PC-3 (cell line): ENCODE measurements at regions not wholly inside any gene's neighbourhood (a gene's known extent, or its start where the extent isn't known, plus 50 kb on each side); places are given as distances from the start of the nearest gene placed in this dataset.

Experiments
- ATAC-seq: fragments of 200-7000 bp; cut with Tn5 transposase; 2 replicates; pipeline ENCODE4 v1.9.1; 2020; ENCODE audit warnings: mild to moderate bottlenecking, moderate library complexity
- BruUV-seq: library from RNA; stranded (reverse); fragments of 400-500 nt; replicated peaks from 2 replicates; lab custom pipeline; 2021; lab: Mats Ljungman, UMichigan
- CTCF ChIA-PET: fragments of 300-600 bp; sonication (Branson Sonifier 250); formaldehyde crosslinking; loops from one replicate; lab custom pipeline; 2022; ENCODE audit warnings: antibody characterized with exemption; lab: Charles Lee
- POLR2A ChIA-PET: fragments of 300-600 bp; sonication (Branson Sonifier 250); formaldehyde crosslinking; loops from one replicate; lab custom pipeline; 2022; ENCODE audit warnings: antibody characterized with exemption; ENCODE audit not compliant: unreplicated experiment; lab: Charles Lee
- DNase-seq: peaks from one replicate; pipeline ENCODE4 v3.0.0-alpha.2; 2015
- H2AFZ ChIP-seq: fragments of 300-600 bp; sonication (generic); 2 replicates; pipeline ENCODE4 v1.6.0; 2016; ENCODE audit warnings: antibody characterized with exemption, low read length
- H3F3A ChIP-seq: fragments of 300-600 bp; sonication (generic); one replicate; pipeline ENCODE4 v1.6.0; 2017; ENCODE audit warnings: antibody characterized with exemption, low read length, control low read depth, mild to moderate bottlenecking; ENCODE audit not compliant: unreplicated experiment
- H3K27ac ChIP-seq: fragments of 300-600 bp; sonication (generic); 2 replicates; pipeline ENCODE4 v1.5.1; 2016; ENCODE audit warnings: mild to moderate bottlenecking, low read length
- H3K27me3 ChIP-seq: fragments of 300-600 bp; sonication (generic); 2 replicates; pipeline ENCODE4 v1.6.1; 2016; ENCODE audit warnings: low read length, mixed read lengths
- H3K36me3 ChIP-seq: fragments of 300-600 bp; sonication (generic); 2 replicates; pipeline ENCODE4 v1.6.1; 2016; ENCODE audit warnings: low read depth, mixed run types, low read length, mixed read lengths
- H3K4me1 ChIP-seq: fragments of 300-600 bp; sonication (generic); 2 replicates; pipeline ENCODE4 v1.5.1; 2016; ENCODE audit warnings: low read length; ENCODE audit not compliant: insufficient read depth
- H3K4me2 ChIP-seq: fragments of 300-600 bp; sonication (generic); 2 replicates; pipeline ENCODE4 v1.6.0; 2016; ENCODE audit warnings: low read length
- H3K4me3 ChIP-seq: fragments of 300-600 bp; sonication (generic); 2 replicates; pipeline ENCODE4 v1.5.1; 2016; ENCODE audit warnings: mild to moderate bottlenecking, low read length, mixed read lengths
- H3K79me2 ChIP-seq: fragments of 300-600 bp; sonication (generic); 2 replicates; pipeline ENCODE4 v1.6.1; 2017; ENCODE audit warnings: low read length, mixed read lengths
- H3K9ac ChIP-seq: fragments of 300-600 bp; sonication (generic); 2 replicates; pipeline ENCODE4 v1.6.0; 2016; ENCODE audit warnings: mild to moderate bottlenecking, low read length
- H3K9me2 ChIP-seq: fragments of 300-600 bp; sonication (generic); replicated peaks from 2 replicates; pipeline ENCODE4 v1.6.1; 2016; ENCODE audit warnings: mixed run types, low read length, mixed read lengths
- H3K9me3 ChIP-seq: fragments of 300-600 bp; sonication (generic); 2 replicates; pipeline ENCODE4 v1.6.1; 2016; ENCODE audit warnings: low read length, mixed read lengths
- H4K20me1 ChIP-seq: fragments of 300-600 bp; sonication (generic); 2 replicates; pipeline ENCODE4 v1.6.1; 2016; ENCODE audit warnings: low read length, mixed read lengths
- CTCF ChIP-seq: fragments of 300-600 bp; sonication (generic); conservative IDR thresholded peaks from 2 replicates; pipeline ENCODE4 v1.5.1; 2017; ENCODE audit warnings: antibody characterized with exemption, low read depth, mild to moderate bottlenecking, low read length
- EZH2 ChIP-seq: fragments of 300-600 bp; sonication (generic); IDR thresholded peaks from one replicate; pipeline ENCODE4 v1.6.1; 2017; ENCODE audit warnings: antibody characterized with exemption, mild to moderate bottlenecking, low read length; ENCODE audit not compliant: unreplicated experiment
- EZH2phosphoT487 ChIP-seq: fragments of 300-600 bp; sonication (generic); IDR thresholded peaks from 2 replicates; pipeline ENCODE4 v1.6.1; 2018; ENCODE audit warnings: mild to moderate bottlenecking, antibody characterized with exemption, low read length, borderline replicate concordance
- intact Hi-C: fragments of 100-400 bp; cut with micrococcal nuclease; formaldehyde crosslinking; loops from 2 replicates; pipeline ENCODE4 v1.9.0; 2023

DNA sequence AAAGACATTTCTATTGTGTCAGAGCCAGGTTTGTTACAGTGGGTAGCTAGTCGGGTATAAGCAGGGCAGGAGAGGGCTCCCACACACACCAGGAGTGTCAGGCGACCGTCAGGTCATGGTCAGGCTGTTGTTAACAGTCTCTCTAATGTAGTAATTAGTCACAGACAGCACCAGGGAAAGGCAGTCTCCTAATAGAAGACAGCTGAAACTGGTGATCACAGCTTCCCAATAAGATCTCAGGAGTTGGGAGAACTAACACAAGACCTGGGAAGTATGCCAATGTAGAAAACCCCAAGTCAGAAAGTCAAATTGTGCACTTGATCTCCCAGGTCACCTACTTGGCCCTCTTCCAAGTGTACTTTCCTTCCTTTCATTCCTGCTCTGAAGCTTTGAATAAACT, 53.0 kb upstream of the GPR6 start:
- Histone ChIP-seq H3F3A (no peaks in the 10 kb centered on the region), H4K20me1 (no peaks in the 10 kb centered on the region), H3K4me2 (no peak overlapping the region), H3K27ac (no peak overlapping the region), H3K4me3 (no peak overlapping the region), H3K9me2 (no peaks in the 10 kb centered on the region), H3K36me3 (no peaks in the 10 kb centered on the region), H3K79me2 (no peaks in the 10 kb centered on the region), H3K9ac (no peak overlapping the region), H3K27me3 (no peaks in the 10 kb centered on the region), H2AFZ (no peak overlapping the region), H3K9me3 (no peaks in the 10 kb centered on the region), H3K4me1 (no peaks in the 10 kb centered on the region)
- intact Hi-C loops: no loop called here
- no peak for TF ChIP-seq EZH2phosphoT487
- TF ChIP-seq EZH2: no peak
- no peak for TF ChIP-seq CTCF
- CTCF ChIA-PET: no interaction called here
- no peak for DNase-seq
- POLR2A ChIA-PET: no interaction called here
- no peak for ATAC-seq
- BruUV-seq: no TSS peak

GRCh38 chr6:109927052-109927451, 51.1 kb upstream of the GPR6 start:
- Histone ChIP-seq H3K79me2 (no peaks in the 10 kb centered on the region), H3K9me2 (no peaks in the 10 kb centered on the region), H3F3A (no peaks in the 10 kb centered on the region), H3K4me1 (no peaks in the 10 kb centered on the region), H3K4me3 (no peak overlapping the region), H3K27ac (no peak overlapping the region), H3K27me3 (no peaks in the 10 kb centered on the region), H3K4me2 (no peak overlapping the region), H3K36me3 (no peaks in the 10 kb centered on the region), H3K9me3 (no peaks in the 10 kb centered on the region), H2AFZ (no peak overlapping the region), H3K9ac (no peak overlapping the region), H4K20me1 (no peaks in the 10 kb centered on the region)
- ChIA-PET CTCF (no interaction called here), POLR2A (no interaction called here)
- intact Hi-C loops: no loop called here
- BruUV-seq: no TSS peak
- ATAC-seq: no peak
- DNase-seq: peak; percentile 14
- TF ChIP-seq EZH2phosphoT487: no peak
- no peak for TF ChIP-seq CTCF
- no peak for TF ChIP-seq EZH2
